ENCODE measurements at regions not wholly inside any gene's neighbourhood (a gene's known extent, or its start where the extent isn't known, plus 50 kb on each side); places are given as distances from the start of the nearest gene placed in this dataset.

- no peaks in the 10 kb centered on the region for H3K4me1 ChIP-seq
- no peak for DNase-seq
- TF ChIP-seq POLR2A (IDR thresholded peaks at IDR 0.05), result no peak
- no peak for TF ChIP-seq POLR2AphosphoS5 (IDR thresholded peaks at IDR 0.05)
- TF ChIP-seq CTCF (IDR thresholded peaks at IDR 0.05), result no peak
- no peak for TF ChIP-seq EP300 (IDR thresholded peaks at IDR 0.05)
- H3K9me3 ChIP-seq, result no peaks in the 10 kb centered on the region
- H3K27ac ChIP-seq, result no peak overlapping the region
- no peak overlapping the region for H3K4me3 ChIP-seq
- H3K36me3 ChIP-seq, result no peaks in the 10 kb centered on the region
- H3K27me3 ChIP-seq, result no peaks in the 10 kb centered on the region
- 89 to 90% methylated on average over 4 of the region's 4 CpGs for WGBS, 2 donors
- intact Hi-C loops (cut with DNase I), result no loop called here
These were observed 62.1 kb upstream of the CRBN start for GRCh38 chr3:3241596-3241995.

- Histone ChIP-seq H3K9me3 (no peaks in the 10 kb centered on the region), H3K36me3 (no peaks in the 10 kb centered on the region), H3K27ac (no peak overlapping the region), H3K4me1 (no peaks in the 10 kb centered on the region), H3K27me3 (no peaks in the 10 kb centered on the region), H3K4me3 (no peak overlapping the region)
- TF ChIP-seq EP300 (IDR thresholded peaks at IDR 0.05) (no peak), POLR2A (IDR thresholded peaks at IDR 0.05) (no peak), POLR2AphosphoS5 (IDR thresholded peaks at IDR 0.05) (no peak), CTCF (IDR thresholded peaks at IDR 0.05) (no peak)
- DNase-seq, result no peak
- intact Hi-C loops (cut with DNase I), result no loop called here
- 54 to 69% methylated on average over 3 of the region's 3 CpGs for WGBS, 2 donors
These were observed 61.5 kb upstream of the CRBN start for GRCh38 chr3:3240986-3241385.

GRCh38 chr3:3237979-3238378 lies 58.5 kb upstream of the CRBN start:
- no peak for TF ChIP-seq POLR2AphosphoS5 (IDR thresholded peaks at IDR 0.05)
- TF ChIP-seq POLR2A (IDR thresholded peaks at IDR 0.05), result no peak
- no peak for TF ChIP-seq EP300 (IDR thresholded peaks at IDR 0.05)
- no peak for TF ChIP-seq CTCF (IDR thresholded peaks at IDR 0.05)
- no peaks in the 10 kb centered on the region for H3K9me3 ChIP-seq
- no peaks in the 10 kb centered on the region for H3K27me3 ChIP-seq
- intact Hi-C loops (cut with DNase I), result no loop called here
- H3K4me3 ChIP-seq, result no peak overlapping the region
- 70 to 83% methylated on average over 2 of the region's 2 CpGs for WGBS, 2 donors
- H3K27ac ChIP-seq, result no peak overlapping the region
- H3K4me1 ChIP-seq, result no peaks in the 10 kb centered on the region
- H3K36me3 ChIP-seq, result no peaks in the 10 kb centered on the region
- no peak for DNase-seq

- DNase-seq, result no peak
- intact Hi-C loops (cut with DNase I), result no loop called here
- no peak overlapping the region for H3K27ac ChIP-seq
- H3K9me3 ChIP-seq, result peaks cover 0 to 3% (median 0%) of the 10 kb centered on the region in 4 donors
- no peak overlapping the region for H3K4me3 ChIP-seq
- no peaks in the 10 kb centered on the region for H3K36me3 ChIP-seq
- H3K4me1 ChIP-seq, result no peaks in the 10 kb centered on the region
- H3K27me3 ChIP-seq, result no peaks in the 10 kb centered on the region
- TF ChIP-seq CTCF (IDR thresholded peaks at IDR 0.05), result no peak
- TF ChIP-seq POLR2AphosphoS5 (IDR thresholded peaks at IDR 0.05), result no peak
- TF ChIP-seq POLR2A (IDR thresholded peaks at IDR 0.05), result no peak
- TF ChIP-seq EP300 (IDR thresholded peaks at IDR 0.05), result no peak
These were observed 52.8 kb upstream of the CRBN start for GRCh38 chr3:3232251-3232650.
